Trophoblast cell (in vitro differentiated cells and primary cell): ENCODE measurements at regions not wholly inside any gene's neighbourhood (a gene's known extent, or its start where the extent isn't known, plus 50 kb on each side); places are given as distances from the start of the nearest gene placed in this dataset.

Experiments
- DNase-seq, 2 donors: peaks; one replicate each; pipeline ENCODE4 v3.0.0-alpha.2; 2016
- H2AFZ ChIP-seq: 2 replicates; pipeline ENCODE4 v1.6.1; 2013; ENCODE audit warnings: low read length, moderate library complexity, mild to moderate bottlenecking; ENCODE audit not compliant: insufficient read depth, poor library complexity
- H2AK5ac ChIP-seq: 2 replicates; pipeline ENCODE4 v1.6.1; 2013; ENCODE audit warnings: mild to moderate bottlenecking, low read length
- H2BK120ac ChIP-seq: 2 replicates; pipeline ENCODE4 v1.6.1; 2013; ENCODE audit warnings: low read length, mild to moderate bottlenecking, moderate library complexity; ENCODE audit not compliant: insufficient read depth, poor library complexity
- H2BK12ac ChIP-seq: 2 replicates; pipeline ENCODE4 v1.6.1; 2013; ENCODE audit warnings: mild to moderate bottlenecking, low read length, moderate library complexity
- H2BK5ac ChIP-seq: 2 replicates; pipeline ENCODE4 v1.6.1; 2013; ENCODE audit warnings: low read length, low read depth, moderate library complexity, mild to moderate bottlenecking; ENCODE audit not compliant: poor library complexity
- H3K14ac ChIP-seq: 2 replicates; pipeline ENCODE4 v1.6.1; 2013; ENCODE audit warnings: mild to moderate bottlenecking, low read length
- H3K18ac ChIP-seq: 2 replicates; pipeline ENCODE4 v1.6.1; 2013; ENCODE audit warnings: mild to moderate bottlenecking, low read length
- H3K23ac ChIP-seq: 2 replicates; pipeline ENCODE4 v1.6.1; 2013; ENCODE audit warnings: low read length
- H3K27ac ChIP-seq: 2 replicates; pipeline ENCODE4 v1.5.1; 2013; ENCODE audit warnings: low read depth, mild to moderate bottlenecking, inconsistent platforms, low read length, moderate library complexity
- H3K27me3 ChIP-seq: 2 replicates; pipeline ENCODE4 v1.6.1; 2013; ENCODE audit warnings: inconsistent platforms, mild to moderate bottlenecking, low read length, moderate library complexity; ENCODE audit not compliant: insufficient read depth
- H3K36me3 ChIP-seq, 2 experiments: 1 replicate in 1 of 2; 2 replicates in 1 of 2; pipeline ENCODE4 v1.6.1; 2013; ENCODE audit warnings: low read length in 2 of 2, mild to moderate bottlenecking in 2 of 2, moderate library complexity in 1 of 2; ENCODE audit not compliant: insufficient read depth in 2 of 2, control insufficient read depth in 1 of 2
- H3K4ac ChIP-seq: 2 replicates; pipeline ENCODE4 v1.6.1; 2013; ENCODE audit warnings: low read depth, mild to moderate bottlenecking, low read length, moderate library complexity
- H3K4me1 ChIP-seq, 2 experiments: 1 replicate in 1 of 2; 2 replicates in 1 of 2; pipeline ENCODE4 v1.6.1; 2013; ENCODE audit warnings: low read length in 2 of 2, mild to moderate bottlenecking in 2 of 2, moderate library complexity in 1 of 2; ENCODE audit not compliant: insufficient read depth in 2 of 2, control insufficient read depth in 1 of 2
- H3K4me2 ChIP-seq: 2 replicates; pipeline ENCODE4 v1.6.1; 2013; ENCODE audit warnings: inconsistent platforms, mild to moderate bottlenecking, low read length, moderate library complexity
- H3K4me3 ChIP-seq: 2 replicates; pipeline ENCODE4 v1.5.1; 2013; ENCODE audit warnings: mild to moderate bottlenecking, low read depth, low read length, inconsistent platforms
- H3K79me1 ChIP-seq: one replicate; pipeline ENCODE4 v1.6.1; 2013; ENCODE audit warnings: low read length
- H3K79me2 ChIP-seq: 2 replicates; pipeline ENCODE4 v1.6.1; 2013; ENCODE audit warnings: low read length, mild to moderate bottlenecking; ENCODE audit not compliant: control insufficient read depth, insufficient read depth, poor library complexity
- H3K9ac ChIP-seq: 2 replicates; pipeline ENCODE4 v1.6.1; 2013; ENCODE audit warnings: mild to moderate bottlenecking, low read length
- H3K9me3 ChIP-seq: 2 replicates; pipeline ENCODE4 v1.6.1; 2013; ENCODE audit warnings: low read depth, mild to moderate bottlenecking, control low read depth, inconsistent platforms, low read length; ENCODE audit not compliant: insufficient read depth
- H4K12ac ChIP-seq: 2 replicates; pipeline ENCODE4 v1.6.1; 2013; ENCODE audit warnings: low read depth, mild to moderate bottlenecking, low read length, moderate library complexity
- H4K8ac ChIP-seq: 2 replicates; pipeline ENCODE4 v1.6.1; 2013; ENCODE audit warnings: low read depth, mild to moderate bottlenecking, low read length, moderate library complexity
- H4K91ac ChIP-seq: one replicate; pipeline ENCODE4 v1.6.1; 2013; ENCODE audit warnings: low read depth, mild to moderate bottlenecking, low read length, moderate library complexity
- WGBS: extraction: QIAGEN DNeasy Blood & Tissue Kit; methylation state at CpG from one replicate; pipeline ENCODE4 v1.1.7; 2013; ENCODE audit warnings: missing lambda C conversion rate; ENCODE audit not compliant: insufficient read length, insufficient coverage; ENCODE audit errors: extremely low coverage; 5-methylcytosine and 5-hydroxymethylcytosine counted together

GRCh38 chr2:156892467-156893281 is 364.8 kb upstream of the GALNT5 start:
- H2BK12ac ChIP-seq = no peak overlapping the region
- H2BK5ac ChIP-seq = no peak overlapping the region
- no peak overlapping the region for H4K12ac ChIP-seq
- no peak overlapping the region for H3K23ac ChIP-seq
- no peaks in the 10 kb centered on the region for H3K9me3 ChIP-seq
- no peak overlapping the region for H3K14ac ChIP-seq
- H3K4ac ChIP-seq = no peak overlapping the region
- no peak overlapping the region for H3K27ac ChIP-seq
- no peaks in the 10 kb centered on the region for H3K36me3 ChIP-seq
- no peaks in the 10 kb centered on the region for H3K27me3 ChIP-seq
- no peak overlapping the region for H3K18ac ChIP-seq
- H2AK5ac ChIP-seq = no peak overlapping the region
- H4K91ac ChIP-seq = no peak overlapping the region
- no peak overlapping the region for H4K8ac ChIP-seq
- no peak overlapping the region for H3K9ac ChIP-seq
- DNase-seq = peak in 1 of 2 donors; percentile 61
- H3K4me3 ChIP-seq = no peak overlapping the region
- no CpG with 5 or more reads among the region's 14 CpGs for WGBS
- H3K79me2 ChIP-seq = no peaks in the 10 kb centered on the region
- peaks cover 1% of the 10 kb centered on the region for H3K79me1 ChIP-seq
- H3K4me2 ChIP-seq = peak overlapping the region; percentile 60
- H3K4me1 ChIP-seq = no peaks in the 10 kb centered on the region
- no peak overlapping the region for H2AFZ ChIP-seq
- H2BK120ac ChIP-seq = peak overlapping the region; percentile 46

DNA sequence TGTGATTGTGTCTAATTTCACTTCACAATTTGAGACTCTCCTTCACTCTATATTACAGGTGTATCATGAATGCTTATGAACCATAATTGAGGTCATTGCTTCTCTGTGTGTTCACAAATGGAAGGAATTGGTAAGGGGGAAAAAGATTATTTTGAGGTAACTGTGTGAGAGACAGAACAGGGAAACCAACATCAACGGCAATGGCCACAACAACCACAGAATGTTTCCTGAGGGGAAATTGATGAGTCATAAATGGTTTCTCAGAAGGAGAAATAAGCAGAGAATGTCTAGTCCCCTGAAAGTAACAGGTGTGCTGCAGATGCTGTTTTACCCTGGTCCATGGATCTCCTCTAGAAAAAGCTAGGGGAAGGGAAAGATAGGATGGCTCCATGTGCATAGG is 361.2 kb upstream of the GALNT5 start:
- no peak overlapping the region for H2BK12ac ChIP-seq
- no peaks in the 10 kb centered on the region for H3K9me3 ChIP-seq
- H3K4me1 ChIP-seq = no peaks in the 10 kb centered on the region
- H3K4me2 ChIP-seq = no peak overlapping the region
- H3K23ac ChIP-seq = no peak overlapping the region
- H3K27ac ChIP-seq = no peak overlapping the region
- H3K4me3 ChIP-seq = no peak overlapping the region
- H4K12ac ChIP-seq = no peak overlapping the region
- no peak overlapping the region for H3K18ac ChIP-seq
- no peak overlapping the region for H2AK5ac ChIP-seq
- no peak overlapping the region for H4K8ac ChIP-seq
- H3K27me3 ChIP-seq = no peaks in the 10 kb centered on the region
- H3K36me3 ChIP-seq = no peaks in the 10 kb centered on the region
- no peak overlapping the region for H2BK120ac ChIP-seq
- H4K91ac ChIP-seq = no peak overlapping the region
- no peak overlapping the region for H3K9ac ChIP-seq
- H2AFZ ChIP-seq = no peak overlapping the region
- no peaks in the 10 kb centered on the region for H3K79me2 ChIP-seq
- H3K79me1 ChIP-seq = peaks cover 1% of the 10 kb centered on the region
- no peak overlapping the region for H3K14ac ChIP-seq
- WGBS = no CpG with 5 or more reads among the region's 1 CpG
- H2BK5ac ChIP-seq = no peak overlapping the region
- DNase-seq = no peak
- no peak overlapping the region for H3K4ac ChIP-seq

GRCh38 chr2:156897548-156897947 is 360.0 kb upstream of the GALNT5 start:
- Histone ChIP-seq H4K91ac (no peak overlapping the region), H3K27me3 (no peaks in the 10 kb centered on the region), H2AFZ (no peak overlapping the region), H3K23ac (no peak overlapping the region), H3K18ac (no peak overlapping the region), H3K36me3 (no peaks in the 10 kb centered on the region), H2BK120ac (no peak overlapping the region), H3K4ac (no peak overlapping the region), H3K14ac (no peak overlapping the region), H3K4me1 (no peaks in the 10 kb centered on the region), H2BK12ac (no peak overlapping the region), H3K4me3 (no peak overlapping the region), H2BK5ac (no peak overlapping the region), H3K9me3 (no peaks in the 10 kb centered on the region), H2AK5ac (no peak overlapping the region), H4K12ac (no peak overlapping the region), H3K27ac (no peak overlapping the region), H4K8ac (no peak overlapping the region), H3K9ac (no peak overlapping the region), H3K79me2 (no peaks in the 10 kb centered on the region), H3K4me2 (no peak overlapping the region), H3K79me1 (peaks cover 1% of the 10 kb centered on the region)
- DNase-seq = no peak

- Histone ChIP-seq H3K4me3 (no peak overlapping the region), H3K79me2 (no peaks in the 10 kb centered on the region), H2BK120ac (no peak overlapping the region), H3K23ac (no peak overlapping the region), H3K27me3 (no peaks in the 10 kb centered on the region), H3K27ac (no peak overlapping the region), H3K4me2 (no peak overlapping the region), H2AK5ac (no peak overlapping the region), H3K14ac (no peak overlapping the region), H2AFZ (no peak overlapping the region), H3K18ac (no peak overlapping the region), H2BK12ac (no peak overlapping the region), H3K4ac (no peak overlapping the region), H2BK5ac (no peak overlapping the region), H4K8ac (no peak overlapping the region), H4K12ac (no peak overlapping the region), H3K4me1 (no peaks in the 10 kb centered on the region), H3K9ac (no peak overlapping the region), H3K36me3 (no peaks in the 10 kb centered on the region), H3K9me3 (no peaks in the 10 kb centered on the region), H4K91ac (no peak overlapping the region), H3K79me1 (no peaks in the 10 kb centered on the region)
- DNase-seq = peak; percentile 88 to 96
- WGBS = no CpG with 5 or more reads among the region's 4 CpGs
Measured at GRCh38 chr2:156901373-156902031, 356.0 kb upstream of the GALNT5 start.
